ENCODE measurements at regions not wholly inside any gene's neighbourhood (a gene's known extent, or its start where the extent isn't known, plus 50 kb on each side); places are given as distances from the start of the nearest gene placed in this dataset.
A peak's percentile ranks its signal among the peaks of the same experiment; 100 is the strongest.
"Not testable (repeated sequence)": the region's sequence is repeated elsewhere in the genome, so short reads cannot be mapped to it uniquely, and the experiment has no call there.

- H3K27me3 ChIP-seq (ENCODE audit: control insufficient read depth in 3 of 3, insufficient read depth in 3 of 3, low read length in 3 of 3); H3K36me3 ChIP-seq (ENCODE audit: control insufficient read depth in 3 of 3, insufficient read depth in 3 of 3, low read length in 3 of 3); H3K9me3 ChIP-seq (ENCODE audit: control insufficient read depth in 3 of 3, low read length in 3 of 3); H3K27ac ChIP-seq (ENCODE audit: low read depth, low read length); H3K9ac ChIP-seq (ENCODE audit: low read depth in 1 of 3, low read length in 3 of 3); H3K4me3 ChIP-seq (ENCODE audit: low read length in 3 of 3); H3K4me1 ChIP-seq (ENCODE audit: control insufficient read depth in 3 of 3, insufficient read depth in 3 of 3, low read length in 3 of 3): not testable (repeated sequence)
These were observed 1392.0 kb upstream of the GOT2 start for GRCh38 chr16:60126115-60126514.

GRCh38 chr16:60123392-60124023 lies 1389.4 kb upstream of the GOT2 start:
- Histone ChIP-seq H3K9me3 (ENCODE audit: control insufficient read depth in 3 of 3, low read length in 3 of 3) (no peaks in the 10 kb centered on the region), H3K27ac (ENCODE audit: low read depth, low read length) (no peak overlapping the region), H3K9ac (ENCODE audit: low read depth in 1 of 3, low read length in 3 of 3) (no peak overlapping the region), H3K36me3 (ENCODE audit: control insufficient read depth in 3 of 3, insufficient read depth in 3 of 3, low read length in 3 of 3) (no peaks in the 10 kb centered on the region), H3K27me3 (ENCODE audit: control insufficient read depth in 3 of 3, insufficient read depth in 3 of 3, low read length in 3 of 3) (no peaks in the 10 kb centered on the region), H3K4me3 (ENCODE audit: low read length in 3 of 3) (no peak overlapping the region), H3K4me1 (ENCODE audit: control insufficient read depth in 3 of 3, insufficient read depth in 3 of 3, low read length in 3 of 3) (no peaks in the 10 kb centered on the region)

GRCh38 chr16:60120586-60120985 lies 1386.5 kb upstream of the GOT2 start:
- no peaks in the 10 kb centered on the region for H3K36me3 ChIP-seq (ENCODE audit: control insufficient read depth in 3 of 3, insufficient read depth in 3 of 3, low read length in 3 of 3)
- no peak overlapping the region for H3K4me3 ChIP-seq (ENCODE audit: low read length in 3 of 3)
- H3K9ac ChIP-seq (ENCODE audit: low read depth in 1 of 3, low read length in 3 of 3): no peak overlapping the region
- no peaks in the 10 kb centered on the region for H3K4me1 ChIP-seq (ENCODE audit: control insufficient read depth in 3 of 3, insufficient read depth in 3 of 3, low read length in 3 of 3)
- no peaks in the 10 kb centered on the region for H3K27me3 ChIP-seq (ENCODE audit: control insufficient read depth in 3 of 3, insufficient read depth in 3 of 3, low read length in 3 of 3)
- H3K27ac ChIP-seq (ENCODE audit: low read depth, low read length): no peak overlapping the region
- H3K9me3 ChIP-seq (ENCODE audit: control insufficient read depth in 3 of 3, low read length in 3 of 3): no peaks in the 10 kb centered on the region

GRCh38 chr16:60110531-60110930 lies 1376.4 kb upstream of the GOT2 start:
- H3K36me3 ChIP-seq (ENCODE audit: control insufficient read depth in 3 of 3, insufficient read depth in 3 of 3, low read length in 3 of 3): no peaks in the 10 kb centered on the region
- H3K4me1 ChIP-seq (ENCODE audit: control insufficient read depth in 3 of 3, insufficient read depth in 3 of 3, low read length in 3 of 3): no peaks in the 10 kb centered on the region
- no peak overlapping the region for H3K27ac ChIP-seq (ENCODE audit: low read depth, low read length)
- H3K9ac ChIP-seq (ENCODE audit: low read depth in 1 of 3, low read length in 3 of 3): no peak overlapping the region
- no peak overlapping the region for H3K4me3 ChIP-seq (ENCODE audit: low read length in 3 of 3)
- H3K27me3 ChIP-seq (ENCODE audit: control insufficient read depth in 3 of 3, insufficient read depth in 3 of 3, low read length in 3 of 3): no peaks in the 10 kb centered on the region
- no peaks in the 10 kb centered on the region for H3K9me3 ChIP-seq (ENCODE audit: control insufficient read depth in 3 of 3, low read length in 3 of 3)

GRCh38 chr16:60107871-60108270 lies 1373.8 kb upstream of the GOT2 start:
- H3K4me1 ChIP-seq (ENCODE audit: control insufficient read depth in 3 of 3, insufficient read depth in 3 of 3, low read length in 3 of 3): no peaks in the 10 kb centered on the region
- H3K9ac ChIP-seq (ENCODE audit: low read depth in 1 of 3, low read length in 3 of 3): no peak overlapping the region
- H3K27ac ChIP-seq (ENCODE audit: low read depth, low read length): no peak overlapping the region
- no peaks in the 10 kb centered on the region for H3K9me3 ChIP-seq (ENCODE audit: control insufficient read depth in 3 of 3, low read length in 3 of 3)
- H3K27me3 ChIP-seq (ENCODE audit: control insufficient read depth in 3 of 3, insufficient read depth in 3 of 3, low read length in 3 of 3): no peaks in the 10 kb centered on the region
- no peaks in the 10 kb centered on the region for H3K36me3 ChIP-seq (ENCODE audit: control insufficient read depth in 3 of 3, insufficient read depth in 3 of 3, low read length in 3 of 3)
- H3K4me3 ChIP-seq (ENCODE audit: low read length in 3 of 3): no peak overlapping the region

GRCh38 chr16:60107437-60107836 lies 1373.3 kb upstream of the GOT2 start:
- H3K27ac ChIP-seq (ENCODE audit: low read depth, low read length): no peak overlapping the region
- H3K9me3 ChIP-seq (ENCODE audit: control insufficient read depth in 3 of 3, low read length in 3 of 3): no peaks in the 10 kb centered on the region
- no peaks in the 10 kb centered on the region for H3K36me3 ChIP-seq (ENCODE audit: control insufficient read depth in 3 of 3, insufficient read depth in 3 of 3, low read length in 3 of 3)
- no peak overlapping the region for H3K9ac ChIP-seq (ENCODE audit: low read depth in 1 of 3, low read length in 3 of 3)
- H3K4me1 ChIP-seq (ENCODE audit: control insufficient read depth in 3 of 3, insufficient read depth in 3 of 3, low read length in 3 of 3): no peaks in the 10 kb centered on the region
- H3K4me3 ChIP-seq (ENCODE audit: low read length in 3 of 3): peak overlapping the region in 1 of 3 donors; percentile 31
- H3K27me3 ChIP-seq (ENCODE audit: control insufficient read depth in 3 of 3, insufficient read depth in 3 of 3, low read length in 3 of 3): no peaks in the 10 kb centered on the region

GRCh38 chr16:60100371-60100770 lies 1366.3 kb upstream of the GOT2 start:
- Histone ChIP-seq H3K9ac (ENCODE audit: low read depth in 1 of 3, low read length in 3 of 3) (no peak overlapping the region), H3K27ac (ENCODE audit: low read depth, low read length) (no peak overlapping the region), H3K4me1 (ENCODE audit: control insufficient read depth in 3 of 3, insufficient read depth in 3 of 3, low read length in 3 of 3) (no peaks in the 10 kb centered on the region), H3K4me3 (ENCODE audit: low read length in 3 of 3) (no peak overlapping the region), H3K27me3 (ENCODE audit: control insufficient read depth in 3 of 3, insufficient read depth in 3 of 3, low read length in 3 of 3) (no peaks in the 10 kb centered on the region), H3K9me3 (ENCODE audit: control insufficient read depth in 3 of 3, low read length in 3 of 3) (peaks cover 0 to 4% (median 0%) of the 10 kb centered on the region in 3 donors), H3K36me3 (ENCODE audit: control insufficient read depth in 3 of 3, insufficient read depth in 3 of 3, low read length in 3 of 3) (no peaks in the 10 kb centered on the region)

GRCh38 chr16:60091529-60091928 lies 1357.4 kb upstream of the GOT2 start:
- H3K4me3 ChIP-seq (ENCODE audit: low read length in 3 of 3): no peak overlapping the region
- no peaks in the 10 kb centered on the region for H3K27me3 ChIP-seq (ENCODE audit: control insufficient read depth in 3 of 3, insufficient read depth in 3 of 3, low read length in 3 of 3)
- no peak overlapping the region for H3K27ac ChIP-seq (ENCODE audit: low read depth, low read length)
- no peaks in the 10 kb centered on the region for H3K4me1 ChIP-seq (ENCODE audit: control insufficient read depth in 3 of 3, insufficient read depth in 3 of 3, low read length in 3 of 3)
- H3K9me3 ChIP-seq (ENCODE audit: control insufficient read depth in 3 of 3, low read length in 3 of 3): no peaks in the 10 kb centered on the region
- no peaks in the 10 kb centered on the region for H3K36me3 ChIP-seq (ENCODE audit: control insufficient read depth in 3 of 3, insufficient read depth in 3 of 3, low read length in 3 of 3)
- no peak overlapping the region for H3K9ac ChIP-seq (ENCODE audit: low read depth in 1 of 3, low read length in 3 of 3)

- Histone ChIP-seq H3K27me3 (ENCODE audit: control insufficient read depth in 3 of 3, insufficient read depth in 3 of 3, low read length in 3 of 3) (no peaks in the 10 kb centered on the region), H3K9ac (ENCODE audit: low read depth in 1 of 3, low read length in 3 of 3) (no peak overlapping the region), H3K9me3 (ENCODE audit: control insufficient read depth in 3 of 3, low read length in 3 of 3) (no peaks in the 10 kb centered on the region)
These were observed 1357.0 kb upstream of the GOT2 start for GRCh38 chr16:60091071-60091470.

GRCh38 chr16:60087530-60087929 lies 1353.4 kb upstream of the GOT2 start:
- Histone ChIP-seq H3K4me3 (ENCODE audit: low read length in 3 of 3) (no peak overlapping the region), H3K27me3 (ENCODE audit: control insufficient read depth in 3 of 3, insufficient read depth in 3 of 3, low read length in 3 of 3) (no peaks in the 10 kb centered on the region), H3K9ac (ENCODE audit: low read depth in 1 of 3, low read length in 3 of 3) (no peak overlapping the region), H3K36me3 (ENCODE audit: control insufficient read depth in 3 of 3, insufficient read depth in 3 of 3, low read length in 3 of 3) (no peaks in the 10 kb centered on the region), H3K27ac (ENCODE audit: low read depth, low read length) (no peak overlapping the region), H3K9me3 (ENCODE audit: control insufficient read depth in 3 of 3, low read length in 3 of 3) (no peaks in the 10 kb centered on the region), H3K4me1 (ENCODE audit: control insufficient read depth in 3 of 3, insufficient read depth in 3 of 3, low read length in 3 of 3) (no peaks in the 10 kb centered on the region)

More at GRCh38 chr16:60091071-60091470, 1357.0 kb upstream of the GOT2 start:
- Histone ChIP-seq H3K4me1 (ENCODE audit: control insufficient read depth in 3 of 3, insufficient read depth in 3 of 3, low read length in 3 of 3) (no peaks in the 10 kb centered on the region), H3K27ac (ENCODE audit: low read depth, low read length) (no peak overlapping the region), H3K36me3 (ENCODE audit: control insufficient read depth in 3 of 3, insufficient read depth in 3 of 3, low read length in 3 of 3) (no peaks in the 10 kb centered on the region), H3K4me3 (ENCODE audit: low read length in 3 of 3) (no peak overlapping the region)
